HG02981 (cell line): ENCODE measurements at regions not wholly inside any gene's neighbourhood (a gene's known extent, or its start where the extent isn't known, plus 50 kb on each side); places are given as distances from the start of the nearest gene placed in this dataset.

ENCODE experiments used
- ATAC-seq: cut with Tn5 transposase; IDR thresholded peaks from one replicate; pipeline ENCODE4 v1.9.1; 2021; ENCODE audit warnings: mild to moderate bottlenecking, moderate library complexity; ENCODE audit not compliant: unreplicated experiment

DNA sequence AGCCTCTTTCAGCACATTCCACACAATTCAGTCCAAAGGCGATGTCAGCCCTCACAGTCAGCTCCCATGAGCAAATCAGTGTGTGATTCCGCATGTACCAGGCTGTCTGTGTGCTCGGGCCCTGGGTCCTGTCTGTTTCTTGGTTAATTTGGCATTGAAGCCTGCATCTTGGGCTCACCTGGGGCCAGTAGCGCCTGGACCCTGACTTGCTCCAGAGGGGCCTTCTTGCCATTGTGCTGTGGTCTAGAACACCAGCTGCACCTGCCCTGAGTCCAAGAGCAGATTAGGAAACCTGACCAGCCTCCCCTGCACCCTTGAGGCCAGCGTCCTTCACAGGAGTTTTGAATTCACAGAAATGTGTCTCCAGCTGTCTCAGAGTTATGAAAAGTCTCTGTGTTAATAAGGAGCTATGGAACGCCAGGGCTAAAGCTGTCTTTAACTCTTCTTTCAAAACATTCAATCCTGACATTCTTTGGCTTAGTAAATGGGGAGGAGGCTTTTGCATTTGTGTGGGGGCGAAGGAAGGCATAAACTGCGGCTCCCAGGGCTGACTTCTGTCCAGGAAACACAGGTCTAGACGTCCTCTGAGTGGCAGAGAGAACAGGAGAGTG is 102.2 kb downstream of the ARF6 start:
- ATAC-seq, result no peak

DNA sequence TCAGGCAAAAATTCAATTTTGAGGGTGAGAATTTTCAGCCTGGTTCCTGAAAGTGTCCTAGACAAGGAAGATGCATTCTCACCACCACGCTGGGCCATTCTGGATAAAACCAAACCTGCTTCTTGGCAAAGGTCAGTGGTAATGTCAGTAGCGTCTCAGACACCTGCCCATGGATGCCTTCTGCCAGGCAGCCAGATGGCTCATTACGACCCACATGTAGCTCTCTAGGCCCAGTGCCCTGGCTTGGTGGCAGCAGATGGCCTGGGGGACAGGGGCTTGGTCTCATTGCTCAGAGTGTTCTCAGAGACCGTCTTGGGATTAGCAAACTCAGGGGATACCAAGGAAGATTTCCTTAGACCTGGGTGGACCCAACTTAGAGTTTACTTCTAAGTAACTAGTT is 105.1 kb downstream of the ARF6 start:
- no peak for ATAC-seq

DNA sequence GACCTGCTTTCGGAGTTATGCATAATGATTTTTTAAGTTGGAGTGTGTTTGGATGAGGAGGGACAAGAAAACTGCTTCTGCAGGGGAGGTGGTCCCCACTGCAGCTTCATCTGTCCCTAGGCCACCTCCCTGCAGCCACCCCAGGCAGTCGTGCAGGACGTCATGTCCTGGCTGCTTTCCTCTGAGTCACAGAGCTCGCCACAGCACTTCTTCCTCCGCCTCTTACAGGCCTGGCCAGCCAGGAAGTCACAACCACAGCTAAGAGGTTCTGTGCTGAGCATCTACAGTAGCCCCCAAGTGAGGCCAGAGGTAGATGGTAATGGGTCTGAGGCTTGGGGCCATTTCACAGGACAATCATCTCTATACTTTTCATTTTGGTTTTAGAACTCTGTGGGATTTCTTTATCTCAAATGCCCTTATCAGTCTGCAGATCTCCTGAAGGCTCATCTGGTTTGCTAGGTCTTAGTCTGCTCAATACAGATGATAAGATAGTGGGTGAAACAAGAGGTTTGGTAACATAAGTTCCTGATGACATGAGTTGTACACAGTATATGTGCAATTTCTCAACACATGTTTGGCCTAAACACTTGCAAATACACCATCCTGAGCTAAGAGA is 106.4 kb downstream of the ARF6 start:
- ATAC-seq, result peak; percentile 46

DNA sequence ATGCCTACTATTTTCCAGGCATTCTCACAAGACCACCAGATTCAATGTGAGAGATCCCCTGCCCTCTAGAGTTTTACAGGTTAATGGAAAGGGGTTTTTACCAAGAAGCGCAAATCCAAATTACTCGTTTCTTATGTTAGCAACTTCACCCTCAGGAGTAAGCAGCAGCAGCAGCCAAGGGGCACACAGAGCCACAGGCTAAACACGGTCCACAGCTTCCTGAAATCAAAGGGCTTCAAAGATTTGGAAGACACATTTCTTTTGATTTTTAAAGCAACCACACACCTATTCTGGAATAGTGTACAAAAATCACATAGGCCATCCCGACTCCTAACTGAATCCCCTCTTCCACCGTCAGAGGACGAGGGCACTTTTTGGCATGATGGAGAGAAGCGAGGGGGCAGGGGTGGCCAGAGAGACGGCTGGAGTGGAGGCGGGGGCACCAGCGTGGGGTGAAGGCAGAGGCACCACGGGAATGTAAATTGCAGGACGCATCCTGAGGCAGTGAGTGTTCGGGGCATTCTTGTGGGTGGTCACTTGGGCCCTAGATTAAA is 107.0 kb downstream of the ARF6 start:
- no peak for ATAC-seq

DNA sequence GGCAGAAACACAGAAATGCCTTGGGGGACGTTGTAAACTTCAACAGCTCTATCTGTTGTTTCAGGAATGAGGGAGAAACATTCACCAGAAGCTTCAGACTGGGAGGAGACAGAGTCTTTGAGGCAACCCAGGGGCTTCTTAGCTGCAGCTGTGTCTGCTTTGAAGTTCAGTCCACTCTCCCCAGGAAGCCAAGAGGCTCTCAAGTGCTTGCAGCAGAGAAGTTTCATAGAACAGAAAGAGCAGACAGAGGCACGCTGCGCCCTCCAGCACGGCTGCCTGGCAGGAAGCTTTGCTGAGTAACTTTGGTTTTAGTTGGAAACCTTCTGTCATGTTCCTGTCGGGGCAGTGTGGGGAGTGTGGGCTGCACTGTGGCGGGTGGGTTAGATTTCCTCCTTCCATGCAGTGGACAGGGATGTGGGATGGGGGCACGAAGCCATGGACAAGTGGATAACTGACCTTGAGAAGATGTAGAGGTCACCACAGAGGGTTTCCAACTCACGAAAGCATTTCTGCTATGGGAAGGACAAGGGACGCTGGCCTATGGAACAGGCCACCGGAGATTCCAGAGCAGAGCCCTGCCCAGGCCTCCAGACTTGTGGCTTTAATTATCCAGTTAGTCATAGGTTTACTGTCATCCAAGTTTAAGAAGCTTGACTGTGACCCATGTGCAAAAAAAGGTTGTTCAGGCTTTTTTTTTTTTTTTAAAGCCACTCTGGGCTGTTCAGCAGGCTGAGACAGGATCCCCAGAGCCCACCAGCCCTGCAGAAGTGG is 107.7 kb downstream of the ARF6 start:
- ATAC-seq, result no peak

DNA sequence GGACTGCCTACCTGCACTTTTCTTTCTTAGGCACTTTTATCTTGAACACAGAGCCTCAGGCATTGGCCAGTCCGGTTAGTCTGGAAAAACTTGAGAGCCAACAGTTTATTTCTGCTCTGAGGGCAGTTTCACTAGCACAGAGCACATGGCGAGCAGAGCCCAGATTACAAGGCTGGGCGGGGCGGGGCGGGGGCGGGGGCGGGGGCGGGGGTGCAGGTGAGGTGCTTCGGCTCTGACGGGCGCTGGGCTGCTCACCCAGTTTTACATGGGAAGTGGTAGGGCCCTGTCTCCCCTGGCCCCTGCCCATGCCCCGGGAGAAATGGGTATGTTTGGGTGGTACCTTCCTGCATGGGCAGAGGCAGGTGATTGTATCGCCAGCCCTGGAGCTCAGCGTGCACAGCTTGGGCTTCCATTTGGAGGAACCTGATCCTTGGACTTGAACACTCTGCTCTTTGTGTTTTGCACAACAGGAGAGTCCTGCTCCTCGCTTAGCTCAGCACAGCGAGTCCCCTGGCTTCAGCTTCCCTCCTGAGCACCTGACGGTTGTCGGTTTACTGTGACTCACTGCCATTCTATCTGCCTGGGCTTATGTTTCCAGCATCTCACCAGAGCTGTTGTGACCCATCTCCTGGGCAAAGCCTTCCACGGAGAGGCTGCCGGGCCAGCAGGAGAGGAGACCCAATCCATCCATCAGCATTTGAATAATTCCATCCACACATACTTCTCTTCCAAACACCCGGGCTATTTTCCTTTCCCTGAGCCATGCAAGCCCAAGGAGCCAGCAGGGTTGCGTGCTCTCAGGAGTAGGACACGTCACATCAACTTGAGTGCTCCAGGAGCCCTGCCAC is 108.5 kb downstream of the ARF6 start:
- no peak for ATAC-seq

DNA sequence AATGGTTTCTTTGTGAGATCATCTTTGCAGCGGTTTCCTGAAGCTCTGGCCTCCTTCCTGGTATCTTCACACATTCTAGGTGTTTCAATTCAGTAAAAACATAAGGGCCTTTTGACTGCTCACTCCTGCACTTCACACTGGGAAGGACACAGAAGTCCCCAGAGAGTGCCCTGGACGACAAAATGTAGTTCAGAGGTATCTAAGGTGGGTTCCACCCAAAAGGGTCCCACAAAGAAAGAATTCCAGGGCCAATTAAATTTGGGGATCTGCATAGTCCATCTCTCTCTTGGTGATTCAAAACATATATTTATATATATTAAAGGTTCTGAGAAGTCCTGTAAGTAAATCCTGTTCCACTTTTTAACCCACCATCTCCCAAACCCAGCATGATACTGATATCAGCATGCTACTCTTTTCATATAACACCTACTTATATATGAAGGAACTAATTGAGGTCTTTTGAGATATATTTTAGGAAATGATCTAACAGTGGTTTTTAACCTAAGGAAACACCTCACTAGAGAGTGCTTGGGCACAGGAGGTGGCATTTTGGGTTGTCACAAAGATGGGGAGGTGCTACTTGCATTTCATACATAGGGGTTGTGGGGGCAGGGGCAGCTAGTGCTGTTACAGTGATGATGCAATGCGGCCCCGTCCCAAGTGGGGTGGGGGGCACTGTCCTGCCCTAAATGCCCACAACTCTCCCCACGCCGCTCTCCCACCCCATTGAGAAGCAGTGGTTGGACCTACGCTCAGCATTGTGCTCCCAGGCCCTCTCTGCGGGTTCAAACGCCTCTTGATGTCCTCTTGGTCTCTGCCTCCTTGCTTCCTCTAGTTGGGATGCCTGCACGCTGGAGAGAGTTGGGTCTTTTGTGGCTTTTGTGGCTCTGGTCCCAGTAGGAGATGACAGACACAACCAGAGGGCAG is 109.4 kb downstream of the ARF6 start:
- ATAC-seq, result no peak

DNA sequence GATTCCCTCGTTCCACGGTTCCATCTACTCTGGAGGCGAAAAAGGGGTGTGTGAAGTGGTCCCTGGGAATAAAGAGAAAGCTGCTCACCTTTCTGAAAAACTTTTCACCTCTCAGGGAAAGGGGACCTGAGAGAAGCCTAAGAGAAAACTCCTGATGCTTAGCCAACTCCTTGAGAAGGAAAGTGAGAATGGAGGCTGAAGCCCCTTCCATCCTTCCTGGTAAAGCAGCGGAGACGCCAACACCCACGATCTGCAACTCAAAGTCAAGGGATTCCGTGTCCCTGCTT is 110.0 kb downstream of the ARF6 start:
- no peak for ATAC-seq

DNA sequence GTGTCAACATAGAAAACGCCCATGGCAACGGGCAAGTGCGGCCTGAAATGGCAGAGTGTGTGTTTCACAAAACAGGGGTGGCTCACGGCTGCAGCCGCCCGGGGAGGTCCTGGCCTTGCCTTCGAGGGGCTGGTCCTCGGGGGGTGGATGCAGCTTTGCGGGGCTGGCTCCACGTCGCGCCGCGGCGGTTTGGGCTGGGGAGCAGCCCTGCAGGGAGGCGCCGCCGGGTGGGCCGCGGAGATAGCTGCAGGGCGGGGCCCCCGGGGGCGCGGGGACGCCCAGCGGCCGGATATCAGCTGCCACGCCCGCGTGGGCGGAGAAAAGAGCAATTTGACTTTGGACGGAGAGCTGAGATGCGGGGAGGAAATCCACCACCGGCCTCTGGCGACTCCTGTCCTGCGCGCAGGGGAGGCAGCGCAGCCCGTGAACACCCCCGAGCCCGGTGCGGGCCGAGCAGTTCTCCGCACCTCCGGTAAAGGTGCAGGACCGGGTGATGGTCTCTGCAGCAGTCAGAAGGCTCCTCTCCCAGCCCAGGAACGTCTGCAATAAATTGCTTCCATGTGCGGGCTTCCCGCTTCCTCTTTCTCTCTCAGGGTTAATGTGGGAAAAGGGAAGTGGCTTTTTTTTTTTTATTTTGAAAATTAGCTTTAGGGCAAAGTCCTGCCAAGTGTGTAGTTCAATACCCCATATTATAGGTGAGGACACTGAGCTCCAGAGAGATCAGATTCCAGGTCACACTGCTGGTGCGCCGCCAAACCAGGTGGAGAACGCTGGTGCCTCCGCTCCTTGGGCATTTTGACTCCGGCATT is 110.5 kb downstream of the ARF6 start:
- ATAC-seq, result peak; percentile 35

DNA sequence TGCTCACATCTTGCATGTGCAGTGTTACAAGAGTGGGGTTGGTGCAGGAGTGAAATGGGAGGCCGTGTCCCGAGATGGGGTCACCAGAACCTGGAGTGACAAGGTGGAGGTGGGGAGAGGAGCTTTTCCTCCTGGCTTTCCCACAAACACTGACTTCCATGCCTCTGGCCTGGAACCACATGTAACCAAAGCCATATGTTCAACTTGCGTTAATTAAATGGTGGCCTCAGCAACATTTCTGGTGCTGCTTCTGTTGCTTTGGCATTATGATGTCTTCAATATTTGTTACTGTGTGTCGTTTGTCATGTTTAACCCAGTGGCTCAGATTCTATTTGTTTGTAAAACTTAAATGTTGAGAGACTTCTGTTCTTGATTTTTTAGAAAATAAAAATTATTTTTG is 110.2 kb downstream of the VCPKMT start:
- no peak for ATAC-seq

DNA sequence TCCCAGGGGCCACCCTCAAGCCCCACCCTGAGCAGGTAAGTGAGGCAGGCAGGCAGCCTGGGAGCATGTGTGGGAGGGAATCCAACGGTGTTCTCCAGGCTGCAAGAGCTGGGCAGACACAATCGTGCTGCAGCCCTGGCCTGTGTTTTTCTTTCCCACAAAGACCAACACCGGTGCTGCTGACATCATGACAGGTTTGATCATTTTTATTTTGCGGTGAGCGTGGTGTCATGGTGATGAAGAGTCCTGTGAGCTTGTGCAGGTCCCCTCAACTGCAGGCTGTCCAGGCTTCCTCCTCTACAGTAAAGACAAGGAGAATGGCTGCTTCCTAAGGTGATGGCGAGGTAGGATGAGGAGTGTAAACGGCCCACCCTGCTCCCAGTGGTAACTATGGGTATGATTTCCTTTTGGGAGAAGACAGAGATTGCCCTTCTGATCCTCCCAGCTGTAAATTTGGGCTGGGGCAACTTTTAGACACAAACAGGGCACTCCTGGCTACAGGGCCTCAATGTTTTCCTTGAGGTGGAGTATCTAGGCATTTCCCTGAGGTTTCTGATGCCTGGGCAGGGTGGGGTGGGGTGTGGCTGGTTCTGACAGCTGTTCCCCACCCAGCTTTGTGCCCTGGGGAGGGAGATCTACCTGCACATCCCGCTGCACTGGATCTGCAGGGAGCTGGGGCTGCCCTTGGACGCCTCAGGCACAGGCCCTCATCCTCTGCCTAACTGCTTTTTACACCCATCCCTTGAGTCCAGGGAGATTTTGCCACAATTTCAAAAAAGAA is 109.1 kb downstream of the VCPKMT start:
- no peak for ATAC-seq

DNA sequence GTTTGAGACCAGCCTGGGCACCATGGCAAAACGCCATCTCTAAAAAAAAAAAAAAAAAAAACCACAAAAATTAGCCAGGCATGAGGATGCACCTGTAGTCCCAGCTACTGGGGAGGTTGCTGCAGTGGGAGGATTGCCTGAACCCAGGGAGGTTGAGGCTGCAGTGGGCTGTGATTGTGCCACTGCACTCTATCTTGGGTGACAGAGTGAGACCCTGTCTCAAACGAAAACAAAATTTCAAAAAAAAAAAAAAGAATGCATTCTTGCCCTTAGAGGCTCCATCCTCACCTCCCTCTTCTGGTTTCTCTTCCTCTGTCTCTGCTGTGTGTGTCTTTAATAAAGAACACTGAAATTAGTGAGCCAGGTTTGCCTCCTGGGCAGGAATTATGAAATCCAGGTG is 107.8 kb downstream of the VCPKMT start:
- no peak for ATAC-seq

DNA sequence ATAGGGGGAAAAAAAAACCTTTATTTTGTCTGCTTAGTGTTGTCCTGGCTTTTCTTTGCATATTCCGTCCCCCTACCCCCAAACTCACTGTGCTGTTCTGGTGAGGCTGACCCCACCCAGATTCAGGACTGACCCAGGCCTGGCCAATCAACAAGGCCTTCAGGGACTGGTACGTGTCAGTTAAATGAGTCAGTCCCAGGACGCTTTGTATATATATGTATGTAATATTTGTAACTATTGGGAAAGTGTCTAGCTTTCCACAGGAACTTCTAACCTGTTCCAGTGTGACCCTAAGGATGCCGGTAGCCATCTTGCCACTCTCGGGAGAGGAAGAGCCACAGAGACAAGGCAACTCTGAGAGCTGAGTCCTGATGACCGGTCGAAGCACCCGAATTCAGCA is 107.4 kb downstream of the VCPKMT start:
- no peak for ATAC-seq

DNA sequence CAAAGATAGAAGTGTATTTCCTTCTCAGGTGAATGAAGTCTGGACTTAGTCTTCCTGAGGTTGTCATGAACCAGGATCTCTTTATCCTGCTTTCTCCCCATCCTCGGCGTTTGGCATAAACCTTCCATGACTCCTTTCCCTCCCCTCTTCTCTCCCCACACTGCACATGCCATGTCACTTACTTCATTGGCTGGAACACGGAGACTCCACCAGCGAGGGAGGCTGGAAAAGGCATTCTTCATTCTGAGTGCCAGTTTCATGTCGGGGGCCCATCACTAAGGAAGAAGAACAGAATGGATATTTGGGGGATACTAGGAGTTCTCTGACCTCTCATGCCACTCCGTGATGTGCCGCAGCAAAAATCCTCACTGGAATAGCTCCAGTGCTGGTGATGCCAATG is 105.6 kb downstream of the VCPKMT start:
- no peak for ATAC-seq

DNA sequence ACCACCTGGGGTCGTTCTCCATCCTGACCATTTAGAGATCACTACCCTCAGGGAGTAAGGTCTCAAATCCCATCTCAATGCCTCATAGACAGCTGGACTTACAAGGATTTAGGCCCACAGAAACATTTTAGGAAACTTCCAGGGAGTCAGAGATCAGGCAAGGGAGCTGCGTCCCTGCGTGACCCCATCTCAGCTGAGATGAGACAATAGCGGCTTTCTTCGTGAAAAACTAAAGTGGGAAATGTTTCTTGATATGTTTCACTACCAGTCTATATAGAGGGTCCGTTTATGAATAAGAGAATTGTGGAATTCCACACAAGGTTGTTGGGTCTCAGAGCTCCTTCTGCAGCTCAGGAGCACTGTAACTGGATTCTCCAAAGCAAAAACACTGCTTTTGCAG is 105.1 kb downstream of the VCPKMT start:
- ATAC-seq, result no peak

DNA sequence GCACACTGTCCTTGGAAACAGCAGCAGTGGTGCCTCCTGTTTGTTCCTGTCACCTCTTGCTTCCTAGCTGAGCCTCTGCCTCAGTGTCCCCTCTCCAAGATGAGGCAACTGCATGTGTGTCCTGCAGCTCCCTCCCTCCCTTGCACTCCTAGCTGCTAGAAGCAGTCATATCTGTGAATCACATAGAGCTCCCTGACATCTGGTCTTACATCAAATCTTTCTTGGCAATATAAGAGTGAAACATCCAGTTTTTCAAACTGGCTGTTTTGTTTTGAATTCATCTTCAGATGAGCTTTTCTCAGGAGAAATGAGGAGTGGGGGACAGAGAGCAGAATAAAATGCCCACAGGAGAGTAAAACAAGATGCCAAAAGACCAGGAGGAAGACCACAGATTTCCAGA is 103.7 kb downstream of the VCPKMT start:
- ATAC-seq, result no peak

DNA sequence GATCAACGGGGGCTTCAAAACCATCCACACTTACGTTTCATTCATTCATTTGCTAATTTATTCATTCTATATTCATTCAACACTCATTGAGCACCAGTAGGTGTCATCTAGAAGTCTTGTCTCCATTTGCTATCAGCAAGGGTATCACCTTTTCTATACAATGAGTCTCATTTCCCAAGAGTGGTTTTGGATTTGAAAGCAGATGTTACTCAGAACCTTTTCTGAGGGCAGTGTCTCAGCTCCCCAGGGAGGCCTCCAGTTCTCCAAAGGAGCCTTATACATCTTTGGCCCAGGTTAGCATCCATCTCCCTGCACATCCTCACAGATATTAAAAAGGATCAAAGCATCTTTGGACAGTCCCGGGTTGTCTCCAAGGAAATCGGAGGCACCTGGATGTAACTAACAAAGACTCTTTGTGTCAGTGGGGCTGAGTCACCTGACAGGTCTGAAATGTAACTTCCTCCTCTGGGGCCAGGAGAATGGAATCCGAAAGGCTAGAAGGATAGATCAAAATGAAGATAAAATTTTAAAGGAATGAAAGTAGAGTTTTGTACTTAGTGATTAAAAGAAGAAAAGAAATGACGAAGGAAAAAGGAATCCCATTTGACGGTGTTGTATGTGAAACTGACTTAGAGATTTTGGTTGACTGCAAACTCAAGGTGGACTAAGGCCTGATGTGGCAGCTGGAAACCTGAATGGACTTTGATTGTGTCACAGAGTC is 103.0 kb downstream of the VCPKMT start:
- ATAC-seq, result no peak

DNA sequence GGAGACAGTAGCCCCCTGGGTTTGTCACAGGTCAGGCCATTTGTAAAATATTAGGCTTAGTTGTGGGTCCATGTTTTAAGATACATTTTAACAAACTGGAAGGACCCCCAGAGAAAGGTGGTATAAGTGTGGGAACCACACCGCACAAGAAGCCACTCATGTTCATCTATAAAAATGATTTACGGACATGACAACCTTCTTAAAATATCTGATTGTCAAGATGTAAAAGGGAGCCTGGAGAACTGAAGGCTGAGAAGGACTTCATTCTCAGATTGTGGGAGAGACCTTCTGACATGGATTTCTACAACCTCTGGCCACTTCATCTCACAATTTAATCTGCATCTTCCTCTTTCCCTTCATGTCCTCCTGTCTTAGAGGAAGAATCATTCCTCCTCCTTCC is 102.4 kb downstream of the VCPKMT start:
- ATAC-seq, result no peak
